ENCODE measurements at regions not wholly inside any gene's neighbourhood (a gene's known extent, or its start where the extent isn't known, plus 50 kb on each side); places are given as distances from the start of the nearest gene placed in this dataset.

DNA sequence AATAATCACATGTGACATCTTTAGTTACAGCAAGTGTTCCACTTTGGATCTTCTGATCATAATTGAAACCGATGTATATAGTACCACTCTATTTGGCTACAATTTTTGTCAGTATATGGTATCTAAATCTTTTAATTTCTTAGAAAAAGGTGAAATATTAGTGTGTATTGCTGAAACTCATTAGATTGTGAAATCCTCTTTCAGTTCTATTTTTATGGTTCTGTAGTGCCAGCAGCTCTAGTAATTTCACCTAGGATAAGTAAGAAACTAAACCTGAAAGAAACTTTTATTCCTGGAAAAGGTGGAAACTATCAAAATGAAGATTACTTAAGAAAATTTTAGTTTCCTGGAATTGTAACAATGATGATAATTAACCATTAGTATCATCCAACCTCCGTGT lies 370.9 kb downstream of the NNT start:
- Mint-ChIP-seq H3K27me3 (ENCODE audit: low read depth in 3 of 3) (peaks cover 0 to 2% (median 0%) of the 10 kb centered on the region in 3 donors), H3K9me3 (peaks cover under 1 to 17% (median 2%) of the 10 kb centered on the region in 7 donors), H3K36me3 (no peaks in the 10 kb centered on the region), H3K4me1 (no peaks in the 10 kb centered on the region), H3K4me3 (no peak overlapping the region), H3K27ac (no peak overlapping the region)
- Histone ChIP-seq H3K79me2 (ENCODE audit: insufficient read depth, low read length) (no peaks in the 10 kb centered on the region), H3K36me3 (replicated peaks in 1 of 2; ENCODE audit: control insufficient read depth in 1 of 2, insufficient read depth in 2 of 2, low read length in 2 of 2) (no peaks in the 10 kb centered on the region), H3K9me3 (replicated peaks in 1 of 2; ENCODE audit: control insufficient read depth in 1 of 2, insufficient read depth in 1 of 2, low read length in 2 of 2) (no peaks in the 10 kb centered on the region), H3K4me3 (replicated peaks in 1 of 3; ENCODE audit: low read depth in 2 of 3, low read length in 3 of 3) (no peak overlapping the region), H3K27ac (ENCODE audit: low read depth in 1 of 2, low read length in 2 of 2) (no peak overlapping the region), H2AFZ (ENCODE audit: insufficient read depth, low read depth, low read length, poor library complexity, severe bottlenecking) (no peak overlapping the region), H4K20me1 (ENCODE audit: insufficient read depth, low read length) (no peaks in the 10 kb centered on the region), H3K9ac (ENCODE audit: insufficient read depth, low read length, poor library complexity, severe bottlenecking) (no peak overlapping the region), H3K27me3 (ENCODE audit: control insufficient read depth in 2 of 2, insufficient read depth in 2 of 2, low read length in 2 of 2) (no peaks in the 10 kb centered on the region), H3K4me1 (ENCODE audit: control insufficient read depth in 1 of 2, insufficient read depth in 2 of 2, low read length in 2 of 2) (no peaks in the 10 kb centered on the region), H3K4me2 (replicated peaks; ENCODE audit: extremely low read depth, low read length, poor library complexity, severe bottlenecking) (no peak overlapping the region)
- TF ChIP-seq CTCF (IDR thresholded peaks at IDR 0.05) = no peak
- DNase-seq = no peak
- WGBS (ENCODE audit: insufficient coverage) = no CpG with 5 or more reads among the region's 2 CpGs
- intact Hi-C loops (cut with micrococcal nuclease) = no loop called here

- intact Hi-C loops (cut with micrococcal nuclease) = no loop called here
- Mint-ChIP-seq H3K9me3 (peaks cover 0 to 18% (median 8%) of the 10 kb centered on the region in 7 donors), H3K4me3 (no peak overlapping the region), H3K27me3 (ENCODE audit: low read depth in 3 of 3) (peaks cover 0 to 2% (median 0%) of the 10 kb centered on the region in 3 donors), H3K4me1 (no peaks in the 10 kb centered on the region), H3K27ac (no peak overlapping the region), H3K36me3 (no peaks in the 10 kb centered on the region)
- no peak for TF ChIP-seq CTCF (IDR thresholded peaks at IDR 0.05)
- Histone ChIP-seq H2AFZ (ENCODE audit: insufficient read depth, low read depth, low read length, poor library complexity, severe bottlenecking) (no peak overlapping the region), H3K36me3 (replicated peaks in 1 of 2; ENCODE audit: control insufficient read depth in 1 of 2, insufficient read depth in 2 of 2, low read length in 2 of 2) (no peaks in the 10 kb centered on the region), H3K27me3 (ENCODE audit: control insufficient read depth in 2 of 2, insufficient read depth in 2 of 2, low read length in 2 of 2) (no peaks in the 10 kb centered on the region), H3K9ac (ENCODE audit: insufficient read depth, low read length, poor library complexity, severe bottlenecking) (no peak overlapping the region), H3K79me2 (ENCODE audit: insufficient read depth, low read length) (no peaks in the 10 kb centered on the region), H3K4me2 (replicated peaks; ENCODE audit: extremely low read depth, low read length, poor library complexity, severe bottlenecking) (no peak overlapping the region), H3K4me1 (ENCODE audit: control insufficient read depth in 1 of 2, insufficient read depth in 2 of 2, low read length in 2 of 2) (no peaks in the 10 kb centered on the region), H3K4me3 (replicated peaks in 1 of 3; ENCODE audit: low read depth in 2 of 3, low read length in 3 of 3) (no peak overlapping the region), H3K9me3 (replicated peaks in 1 of 2; ENCODE audit: control insufficient read depth in 1 of 2, insufficient read depth in 1 of 2, low read length in 2 of 2) (no peaks in the 10 kb centered on the region), H3K27ac (ENCODE audit: low read depth in 1 of 2, low read length in 2 of 2) (no peak overlapping the region), H4K20me1 (ENCODE audit: insufficient read depth, low read length) (no peaks in the 10 kb centered on the region)
- WGBS (ENCODE audit: insufficient coverage) = no CpG with 5 or more reads among the region's 2 CpGs
- no peak for DNase-seq
Measured at GRCh38 chr5:43973318-43973717, 370.3 kb downstream of the NNT start.
